ENCODE measurements at regions not wholly inside any gene's neighbourhood (a gene's known extent, or its start where the extent isn't known, plus 50 kb on each side); places are given as distances from the start of the nearest gene placed in this dataset.

DNA sequence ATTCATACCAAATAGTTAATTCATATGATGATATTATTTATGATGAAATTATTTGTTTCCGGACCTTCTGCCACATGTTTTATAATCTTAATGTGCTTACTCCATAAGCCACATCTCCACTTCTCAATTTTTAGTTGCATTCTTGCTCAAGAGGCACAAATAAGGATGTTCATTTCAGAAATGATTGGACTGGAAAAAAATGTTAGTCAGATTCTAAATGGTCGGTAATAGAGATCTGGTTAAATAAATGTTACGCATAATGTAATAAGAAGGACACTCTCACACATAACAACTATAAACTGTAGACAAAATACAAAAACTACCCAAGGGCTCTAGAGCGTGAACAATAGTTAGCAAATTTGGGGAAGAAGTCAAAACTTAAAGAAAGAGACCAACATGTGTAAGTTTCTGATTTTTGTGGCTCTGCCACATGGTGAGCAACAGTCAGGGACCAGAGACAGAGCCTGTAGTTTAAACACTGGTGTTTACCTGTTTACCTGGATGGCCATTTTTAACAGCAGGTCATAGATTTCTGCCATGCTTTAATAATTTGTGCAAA lies 554.3 kb upstream of the CLINT1 start:
- DNase-seq (ENCODE audit: low read depth, low spot score) = no peak
- in situ Hi-C loops (cut with HindIII; ENCODE audit: low pct_unique_long_range_greater_than_20kb, low sequenced_read_pairs) = no loop called here

DNA sequence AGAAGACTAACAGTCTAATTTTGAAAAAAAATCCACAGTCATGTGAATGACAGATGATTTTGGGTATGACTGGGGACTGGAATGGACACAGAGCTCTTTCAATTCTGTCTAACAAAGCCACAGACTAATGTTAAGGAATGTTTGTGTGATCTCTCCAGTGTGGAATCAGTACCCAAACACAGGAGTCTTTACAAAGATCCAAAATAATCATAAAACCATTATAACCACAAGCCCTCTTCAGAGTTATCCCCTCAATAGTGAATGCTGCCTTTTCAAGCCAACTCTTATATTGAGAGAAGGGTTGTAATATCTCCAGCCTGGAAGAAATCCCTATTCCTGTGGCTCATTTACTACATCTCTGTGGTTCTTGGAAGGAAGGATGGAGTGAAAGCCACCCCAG lies 552.0 kb upstream of the CLINT1 start:
- peak; percentile 97 for DNase-seq (ENCODE audit: low read depth, low spot score)
- in situ Hi-C loops (cut with HindIII; ENCODE audit: low pct_unique_long_range_greater_than_20kb, low sequenced_read_pairs) = no loop called here

DNA sequence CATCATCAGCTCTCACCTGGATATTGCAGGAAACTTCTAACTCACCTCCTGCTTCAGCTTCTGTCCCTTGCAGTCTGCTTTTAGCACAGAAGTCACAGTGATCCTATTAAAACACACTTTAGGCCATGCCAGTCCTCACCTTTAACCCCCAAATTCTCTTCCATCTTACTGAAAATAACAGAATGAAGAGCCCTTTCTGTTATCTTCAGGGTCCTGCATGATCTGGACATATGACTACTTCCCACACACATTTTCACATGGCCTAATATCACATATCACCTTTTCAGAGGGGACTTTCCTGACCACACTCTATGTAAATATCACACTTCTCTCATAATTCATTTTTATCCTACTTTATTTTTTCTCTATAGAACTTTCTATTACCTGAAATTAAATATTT lies 550.6 kb upstream of the CLINT1 start:
- in situ Hi-C loops (cut with HindIII; ENCODE audit: low pct_unique_long_range_greater_than_20kb, low sequenced_read_pairs) = no loop called here
- DNase-seq (ENCODE audit: low read depth, low spot score) = no peak

DNA sequence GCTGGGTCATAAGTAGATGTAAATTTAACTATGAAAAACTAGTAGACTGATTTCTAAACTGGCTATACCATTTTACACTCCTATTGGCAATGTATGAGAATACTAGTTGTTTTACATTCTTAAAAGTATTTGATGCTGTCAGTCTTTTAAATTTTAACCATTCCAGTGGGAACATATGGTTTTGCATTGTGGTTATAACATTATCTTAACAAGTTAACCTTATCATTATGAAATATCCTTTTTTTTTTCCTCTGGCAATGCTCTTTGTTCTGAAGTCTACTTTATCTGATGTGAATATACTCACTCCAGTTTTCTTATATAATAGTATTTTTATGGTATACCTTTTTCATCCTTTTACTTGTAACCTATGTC lies 548.9 kb upstream of the CLINT1 start:
- in situ Hi-C loops (cut with HindIII; ENCODE audit: low pct_unique_long_range_greater_than_20kb, low sequenced_read_pairs) = no loop called here
- no peak for DNase-seq (ENCODE audit: low read depth, low spot score)

DNA sequence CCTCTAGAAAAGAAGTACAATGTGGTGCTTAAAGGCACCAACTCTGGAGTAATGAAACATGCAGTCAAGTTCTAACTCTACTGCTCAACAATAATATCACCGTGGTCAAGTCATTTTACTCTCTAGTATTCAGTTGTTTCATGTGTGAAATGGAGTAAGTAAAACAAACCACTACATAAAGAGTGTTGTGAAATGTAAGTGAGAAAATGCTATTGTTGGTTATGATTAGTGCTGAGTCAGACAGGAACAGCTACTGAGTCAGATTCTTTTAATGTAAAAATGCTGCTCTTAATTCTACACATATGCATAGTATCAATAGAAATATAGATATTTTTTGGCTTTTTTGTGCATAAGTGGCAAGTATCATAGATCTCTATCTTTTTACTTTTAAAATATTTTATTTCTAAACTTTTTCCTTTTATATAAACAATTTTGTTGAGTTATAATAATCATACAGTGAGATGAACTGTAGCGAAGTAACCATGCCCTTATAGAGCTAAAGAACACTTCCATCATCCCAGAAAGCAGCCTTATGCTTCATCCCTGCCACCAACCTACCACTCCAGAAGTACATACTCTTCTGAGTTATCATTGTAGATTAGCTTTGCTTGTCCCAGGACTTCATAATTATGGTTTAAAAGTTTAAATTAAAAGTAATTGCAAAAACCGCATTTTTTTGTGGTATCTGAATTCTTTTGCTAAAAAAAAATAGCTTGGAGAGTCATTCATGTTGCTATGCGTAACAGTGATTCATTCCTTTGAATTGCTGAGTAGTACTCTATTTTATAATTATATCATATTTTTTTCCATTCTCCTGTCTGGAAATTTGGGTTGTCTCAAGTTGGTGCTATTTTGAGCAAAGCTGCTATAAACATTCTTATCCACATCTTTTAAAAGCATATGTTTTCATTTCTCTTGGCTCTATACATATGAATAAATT lies 548.2 kb upstream of the CLINT1 start:
- DNase-seq (ENCODE audit: low read depth, low spot score) = no peak
- in situ Hi-C loops (cut with HindIII; ENCODE audit: low pct_unique_long_range_greater_than_20kb, low sequenced_read_pairs) = no loop called here

DNA sequence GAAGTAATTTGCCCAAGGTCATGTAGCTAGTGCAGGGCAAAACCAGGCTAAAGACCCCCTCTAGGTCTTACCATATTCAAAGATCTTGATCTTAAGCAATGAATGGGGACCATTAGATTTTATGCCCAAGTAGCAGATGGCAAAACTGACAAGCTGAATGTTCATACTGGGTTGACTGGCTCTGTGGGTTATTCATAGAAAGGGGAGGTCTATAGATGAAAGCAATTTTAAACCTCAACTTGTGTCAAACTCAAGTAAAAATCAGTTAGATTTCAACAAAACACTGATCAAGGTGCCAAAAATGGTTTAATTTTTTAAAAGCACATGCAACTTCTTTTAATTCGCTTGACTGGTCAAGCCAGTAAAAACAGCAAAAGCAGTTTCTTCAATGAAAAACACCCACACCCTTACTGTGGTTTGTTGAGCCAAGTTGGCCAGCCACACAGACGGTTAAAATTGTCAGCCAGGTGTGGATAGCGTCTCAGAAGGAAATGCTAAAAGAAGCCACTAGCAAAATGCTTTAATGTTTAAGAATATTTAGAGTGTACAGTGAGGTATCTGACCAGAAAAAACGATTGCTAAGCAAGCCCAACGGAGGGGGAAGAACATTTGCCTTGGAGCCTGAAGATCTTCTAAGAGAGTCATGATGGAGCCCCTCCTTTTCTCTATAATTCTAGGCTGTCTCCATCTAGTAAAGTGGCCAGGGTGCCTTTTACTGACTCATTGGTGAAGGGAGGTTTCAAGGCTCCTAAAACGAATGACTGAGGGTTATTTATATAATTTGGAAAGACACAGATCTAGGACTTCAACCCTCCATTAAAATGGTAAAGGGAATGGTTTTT lies 539.6 kb upstream of the CLINT1 start:
- no peak for DNase-seq (ENCODE audit: low read depth, low spot score)
- in situ Hi-C loops (cut with HindIII; ENCODE audit: low pct_unique_long_range_greater_than_20kb, low sequenced_read_pairs) = no loop called here

DNA sequence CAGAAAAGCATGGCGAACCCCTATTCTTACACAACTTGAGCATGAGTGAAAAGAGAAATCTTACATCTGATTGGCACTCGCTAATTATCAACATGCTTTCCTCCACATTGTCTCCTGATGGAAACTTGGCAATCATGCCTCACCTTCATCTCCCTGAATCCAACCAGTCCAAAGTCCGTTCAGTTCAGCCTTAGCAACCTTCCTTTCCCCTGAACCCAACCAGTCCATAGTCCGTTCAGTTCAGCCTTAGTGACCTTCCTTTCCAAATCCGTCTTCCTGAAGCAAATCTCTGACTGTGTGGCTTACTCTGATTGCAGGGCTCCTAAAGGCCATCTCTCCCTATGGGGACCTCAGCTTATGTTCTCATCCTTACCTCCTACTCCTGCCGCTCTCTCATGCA lies 538.3 kb upstream of the CLINT1 start:
- DNase-seq (ENCODE audit: low read depth, low spot score) = no peak
- in situ Hi-C loops (cut with HindIII; ENCODE audit: low pct_unique_long_range_greater_than_20kb, low sequenced_read_pairs) = no loop called here

DNA sequence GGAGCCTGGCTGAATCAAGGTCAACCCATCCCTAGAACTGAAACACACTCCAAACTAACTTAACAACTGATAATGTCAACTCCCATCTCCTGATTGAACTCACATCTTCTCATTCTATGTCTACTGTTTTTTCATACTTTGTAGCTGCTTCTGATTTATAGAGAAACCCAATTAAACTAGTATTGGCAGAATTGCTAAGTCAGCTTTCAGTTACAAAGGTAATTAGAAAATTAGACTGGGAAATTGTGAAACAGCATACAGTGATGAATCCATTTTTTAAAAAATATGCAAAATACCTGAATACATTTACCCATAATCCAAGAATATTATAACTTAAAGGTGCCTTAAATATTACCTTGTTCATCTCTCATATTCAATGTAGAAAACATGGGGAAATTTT lies 535.2 kb upstream of the CLINT1 start:
- no peak for DNase-seq (ENCODE audit: low read depth, low spot score)
- in situ Hi-C loops (cut with HindIII; ENCODE audit: low pct_unique_long_range_greater_than_20kb, low sequenced_read_pairs) = no loop called here

DNA sequence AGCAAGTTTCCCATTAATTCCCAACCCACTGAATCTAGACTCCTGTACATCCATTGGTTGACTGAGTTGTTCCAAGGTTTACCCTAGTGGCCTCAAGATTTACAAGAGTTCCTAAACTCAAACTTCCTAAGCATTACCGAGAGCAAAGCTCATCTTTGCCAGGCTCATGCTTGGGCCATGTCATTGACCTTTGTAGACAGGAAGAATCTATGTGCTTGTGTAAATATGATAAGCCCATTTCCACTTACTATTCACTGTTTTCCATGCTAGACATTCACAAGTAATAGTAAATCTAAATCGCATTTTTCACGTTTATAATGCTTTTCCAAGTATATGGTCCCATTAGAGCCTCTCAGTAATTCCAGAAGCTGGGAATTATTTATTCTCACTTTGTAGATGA lies 534.5 kb upstream of the CLINT1 start:
- no peak for DNase-seq (ENCODE audit: low read depth, low spot score)
- in situ Hi-C loops (cut with HindIII; ENCODE audit: low pct_unique_long_range_greater_than_20kb, low sequenced_read_pairs) = no loop called here

DNA sequence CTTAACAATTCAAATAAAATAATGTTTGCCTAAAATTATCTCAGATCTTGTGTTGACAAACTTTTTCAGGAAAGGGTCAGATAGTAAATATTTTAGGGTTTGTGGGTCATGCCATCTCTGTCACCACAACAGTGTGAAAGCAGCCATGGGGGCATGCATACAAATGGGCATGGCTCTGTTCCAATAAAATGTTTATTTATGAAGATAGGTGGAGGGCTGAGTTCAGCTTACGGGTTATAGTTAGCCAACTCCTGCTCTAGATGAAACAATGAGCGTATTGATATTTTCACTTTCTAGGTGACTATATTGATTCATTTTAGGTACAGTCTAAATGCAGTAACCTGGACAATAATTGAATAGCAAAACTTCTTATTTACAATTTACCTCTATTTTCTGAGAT lies 533.8 kb upstream of the CLINT1 start:
- in situ Hi-C loops (cut with HindIII; ENCODE audit: low pct_unique_long_range_greater_than_20kb, low sequenced_read_pairs) = no loop called here
- DNase-seq (ENCODE audit: low read depth, low spot score) = no peak

DNA sequence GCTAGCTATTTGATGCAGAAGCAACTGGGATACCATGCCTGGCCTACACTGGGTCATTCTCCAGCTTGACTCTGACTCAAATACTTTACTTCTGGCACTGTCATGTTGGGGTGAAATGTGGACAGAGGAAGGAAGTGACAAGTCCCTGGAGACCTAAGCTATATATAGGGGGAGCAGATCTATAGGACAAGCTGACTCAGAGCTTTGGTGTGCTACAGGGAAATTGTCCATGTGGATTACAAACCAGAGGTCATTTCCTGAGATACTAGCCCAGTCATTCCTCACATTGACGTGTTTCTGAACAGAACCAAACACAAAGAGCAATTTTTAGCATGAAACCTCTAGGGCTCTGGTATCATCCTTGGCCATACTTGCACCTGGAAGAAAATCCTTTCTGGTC lies 531.6 kb upstream of the CLINT1 start:
- in situ Hi-C loops (cut with HindIII; ENCODE audit: low pct_unique_long_range_greater_than_20kb, low sequenced_read_pairs) = no loop called here
- no peak for DNase-seq (ENCODE audit: low read depth, low spot score)

DNA sequence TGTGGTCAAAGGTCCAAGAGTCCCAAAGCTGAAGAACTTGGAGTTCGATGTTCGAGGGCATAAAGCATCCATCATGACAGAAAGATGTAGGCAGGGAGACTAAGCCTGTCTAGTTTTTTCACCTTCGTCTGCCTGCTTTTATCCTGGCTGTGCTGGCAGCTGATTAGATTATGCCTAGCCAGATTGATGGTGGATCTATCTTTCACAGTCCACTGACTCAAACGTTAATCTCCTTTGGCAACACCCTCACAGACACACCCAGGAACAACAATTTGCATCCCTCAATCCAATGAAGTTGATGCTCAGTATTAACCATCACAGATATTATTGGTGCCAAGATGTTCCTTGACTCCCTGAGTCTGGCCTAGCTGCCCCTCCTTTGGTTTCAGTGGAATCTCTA lies 530.8 kb upstream of the CLINT1 start:
- DNase-seq (ENCODE audit: low read depth, low spot score) = no peak
- in situ Hi-C loops (cut with HindIII; ENCODE audit: low pct_unique_long_range_greater_than_20kb, low sequenced_read_pairs) = no loop called here

DNA sequence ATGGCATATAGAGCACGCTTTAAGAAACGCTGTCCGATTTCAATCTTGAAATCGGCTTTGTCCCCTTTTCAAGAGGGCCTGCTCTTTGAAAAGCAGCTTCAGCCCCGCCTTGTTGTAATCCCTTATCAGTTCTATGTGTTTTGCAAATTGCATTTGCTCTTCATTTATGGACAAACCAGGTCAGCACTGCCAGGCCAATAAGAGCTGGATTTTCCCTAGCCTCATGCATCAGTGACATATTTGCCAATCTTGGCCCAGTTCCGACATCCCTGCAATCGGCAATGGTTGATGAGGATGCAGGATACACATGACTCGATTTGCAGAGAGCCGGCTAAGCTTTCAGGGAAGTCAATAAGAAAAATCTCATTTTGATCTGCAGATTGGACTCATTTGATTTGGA lies 529.1 kb upstream of the CLINT1 start:
- no peak for DNase-seq (ENCODE audit: low read depth, low spot score)
- in situ Hi-C loops (cut with HindIII; ENCODE audit: low pct_unique_long_range_greater_than_20kb, low sequenced_read_pairs) = no loop called here

DNA sequence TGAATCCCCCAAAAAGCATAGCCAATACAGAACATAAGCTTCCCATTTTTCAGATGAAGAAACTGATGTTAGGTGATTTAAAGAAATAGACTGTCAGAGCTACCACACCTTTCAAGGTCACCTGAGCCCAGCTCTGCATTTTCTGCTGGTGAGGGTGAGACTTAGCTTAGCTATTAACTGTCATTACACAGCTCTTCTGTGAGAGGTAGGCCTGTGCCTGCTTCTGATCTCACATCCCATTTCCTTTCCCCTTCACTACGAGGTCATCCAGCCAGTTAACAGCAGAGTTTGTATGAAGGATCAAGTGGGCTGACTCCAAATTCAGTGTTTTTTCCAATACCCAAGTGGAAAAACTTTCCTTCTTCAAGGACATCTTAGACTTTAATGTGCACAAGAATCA lies 528.6 kb upstream of the CLINT1 start:
- DNase-seq (ENCODE audit: low read depth, low spot score) = no peak
- in situ Hi-C loops (cut with HindIII; ENCODE audit: low pct_unique_long_range_greater_than_20kb, low sequenced_read_pairs) = no loop called here

DNA sequence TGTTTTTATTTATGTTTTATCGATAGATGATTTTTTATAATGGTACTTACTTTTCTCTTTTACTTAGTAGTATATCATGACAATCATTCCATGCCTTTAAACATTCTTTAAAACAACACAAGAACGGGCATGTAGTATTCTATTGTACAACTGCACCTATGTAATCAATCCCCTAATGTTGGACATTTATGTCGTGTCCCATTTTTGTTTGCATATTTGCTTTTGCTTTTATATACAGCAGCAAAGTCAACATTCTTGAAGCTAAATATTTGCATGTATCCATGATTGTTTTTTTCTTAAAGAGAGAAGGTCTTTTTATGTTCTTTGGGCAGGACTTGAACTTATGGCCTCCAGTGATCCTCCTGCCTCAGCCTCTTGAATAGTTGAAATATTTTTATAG lies 527.0 kb upstream of the CLINT1 start:
- DNase-seq (ENCODE audit: low read depth, low spot score) = no peak
- in situ Hi-C loops (cut with HindIII; ENCODE audit: low pct_unique_long_range_greater_than_20kb, low sequenced_read_pairs) = no loop called here

DNA sequence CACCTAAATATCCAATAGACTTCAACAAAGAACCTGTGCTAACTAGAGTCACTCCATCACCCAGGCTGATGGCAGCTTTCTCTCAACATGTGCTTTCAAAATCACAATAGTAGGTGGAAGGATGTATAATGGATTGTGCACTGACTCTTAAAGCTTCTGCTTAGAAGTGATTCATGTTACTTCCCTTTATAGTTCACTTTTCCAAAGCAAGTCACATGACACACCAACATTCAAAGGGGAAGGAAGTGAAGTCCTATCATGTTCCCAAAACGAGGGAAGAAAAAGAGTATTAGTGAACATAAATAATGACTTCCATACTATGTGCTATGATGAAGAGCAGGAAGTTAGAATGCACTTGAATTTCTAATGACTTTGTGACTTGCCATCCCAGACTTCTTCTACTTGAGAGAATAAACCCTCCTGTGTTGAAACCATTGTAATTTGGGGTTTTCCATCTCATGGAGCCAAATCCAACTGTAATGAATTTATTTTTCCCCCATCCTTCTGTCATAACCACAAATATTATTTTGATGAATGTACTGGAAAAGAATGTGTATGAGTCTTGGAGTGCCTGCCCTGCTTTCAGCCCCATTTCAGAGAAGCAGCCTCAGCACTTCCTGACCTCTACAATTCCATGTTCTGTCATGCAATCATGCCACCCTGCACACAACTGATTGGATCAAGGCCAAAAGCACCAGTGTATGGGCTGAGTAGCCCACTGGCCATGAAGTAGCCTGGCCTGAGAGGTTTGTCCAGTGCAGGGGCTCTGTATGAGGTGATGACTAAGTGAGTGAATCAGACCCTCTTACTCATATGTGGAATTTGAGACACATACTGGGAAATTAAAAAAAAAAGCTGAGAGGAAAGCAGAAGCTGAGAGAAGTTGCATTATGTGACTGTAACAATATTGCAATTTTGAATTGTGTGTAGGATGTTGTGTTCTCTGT lies 525.9 kb upstream of the CLINT1 start:
- in situ Hi-C loops (cut with HindIII; ENCODE audit: low pct_unique_long_range_greater_than_20kb, low sequenced_read_pairs) = no loop called here
- no peak for DNase-seq (ENCODE audit: low read depth, low spot score)

DNA sequence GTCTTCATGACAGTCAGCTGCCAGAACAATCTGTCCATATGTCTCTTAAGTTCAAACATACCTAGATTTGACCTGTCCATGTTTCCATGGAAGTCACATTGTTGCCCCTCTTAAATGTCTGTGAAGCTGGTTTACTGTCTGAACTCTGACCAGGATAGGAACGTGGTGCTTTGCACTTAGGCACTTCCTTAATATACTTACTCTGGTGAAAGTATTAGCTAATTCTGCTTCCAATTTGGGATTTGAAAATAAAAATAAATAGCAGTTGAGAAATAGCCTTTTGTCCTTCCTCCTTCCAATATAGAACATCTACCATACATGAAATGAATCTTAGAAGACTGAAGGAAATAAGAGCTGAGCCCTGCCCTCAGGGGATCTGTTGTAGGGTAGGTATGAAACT lies 524.5 kb upstream of the CLINT1 start:
- in situ Hi-C loops (cut with HindIII; ENCODE audit: low pct_unique_long_range_greater_than_20kb, low sequenced_read_pairs) = no loop called here
- no peak for DNase-seq (ENCODE audit: low read depth, low spot score)

DNA sequence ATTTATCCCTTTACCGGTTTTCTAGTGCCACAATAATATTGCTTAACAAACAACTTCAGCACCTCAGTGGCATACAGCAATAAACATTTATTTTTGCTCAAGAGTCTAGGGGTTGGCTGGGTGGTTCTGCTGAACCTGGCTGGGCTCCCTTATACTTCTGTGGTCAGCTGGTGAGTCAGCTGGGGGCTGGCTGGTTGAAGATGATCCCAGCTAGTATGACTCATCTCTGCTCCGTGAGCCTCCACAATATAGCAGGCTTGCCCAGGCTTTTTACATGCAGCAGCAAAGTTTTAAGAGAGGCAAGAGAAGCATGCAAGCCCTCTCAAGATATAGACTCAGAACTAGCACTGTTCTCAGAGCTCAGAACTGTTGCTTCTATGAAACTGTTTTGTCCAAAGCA lies 523.5 kb upstream of the CLINT1 start:
- in situ Hi-C loops (cut with HindIII; ENCODE audit: low pct_unique_long_range_greater_than_20kb, low sequenced_read_pairs) = no loop called here

More for the DNA sequence above, 523.5 kb upstream of the CLINT1 start:
- DNase-seq (ENCODE audit: low read depth, low spot score) = peak; percentile 73

All from SK-MEL-5 (cell line).